HG03354 (cell line): ENCODE measurements at regions not wholly inside any gene's neighbourhood (a gene's known extent, or its start where the extent isn't known, plus 50 kb on each side); places are given as distances from the start of the nearest gene placed in this dataset.

Experiments used
- ATAC-seq: cut with Tn5 transposase; IDR thresholded peaks from one replicate; pipeline ENCODE4 v1.9.1; 2021; ENCODE audit warnings: mild to moderate bottlenecking; ENCODE audit not compliant: unreplicated experiment, poor library complexity, severe bottlenecking

- no peak for ATAC-seq
Measured at GRCh38 chr4:38189445-38189844, 229.2 kb downstream of the PTTG2 start.

DNA sequence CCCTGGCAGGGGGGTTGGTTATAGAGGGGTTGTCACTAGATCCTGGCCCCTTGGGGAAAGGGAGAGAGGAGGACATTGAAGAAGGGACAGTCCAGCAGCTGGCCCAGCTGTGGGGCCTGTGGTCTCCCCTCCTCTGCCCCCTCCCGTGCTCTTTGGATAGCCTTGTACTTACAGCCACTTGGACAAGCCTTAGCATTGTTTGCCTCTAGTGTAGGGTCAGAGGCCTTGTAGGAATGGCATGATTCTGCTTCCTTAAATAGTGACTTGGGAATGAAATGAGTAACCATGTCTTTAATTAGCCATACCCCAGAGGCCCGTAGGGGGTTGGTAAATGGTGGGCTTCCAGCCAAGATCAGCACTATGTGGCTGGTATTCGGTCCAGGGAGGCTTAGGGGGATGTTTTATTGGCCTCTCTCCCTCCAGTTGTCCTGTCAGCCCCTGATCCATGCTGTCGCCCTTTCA, 230.6 kb downstream of the PTTG2 start:
- no peak for ATAC-seq

GRCh38 chr4:38192516-38192915, 232.3 kb downstream of the PTTG2 start:
- no peak for ATAC-seq

- no peak for ATAC-seq
Measured at GRCh38 chr4:38193236-38193863, 233.2 kb downstream of the PTTG2 start.

DNA sequence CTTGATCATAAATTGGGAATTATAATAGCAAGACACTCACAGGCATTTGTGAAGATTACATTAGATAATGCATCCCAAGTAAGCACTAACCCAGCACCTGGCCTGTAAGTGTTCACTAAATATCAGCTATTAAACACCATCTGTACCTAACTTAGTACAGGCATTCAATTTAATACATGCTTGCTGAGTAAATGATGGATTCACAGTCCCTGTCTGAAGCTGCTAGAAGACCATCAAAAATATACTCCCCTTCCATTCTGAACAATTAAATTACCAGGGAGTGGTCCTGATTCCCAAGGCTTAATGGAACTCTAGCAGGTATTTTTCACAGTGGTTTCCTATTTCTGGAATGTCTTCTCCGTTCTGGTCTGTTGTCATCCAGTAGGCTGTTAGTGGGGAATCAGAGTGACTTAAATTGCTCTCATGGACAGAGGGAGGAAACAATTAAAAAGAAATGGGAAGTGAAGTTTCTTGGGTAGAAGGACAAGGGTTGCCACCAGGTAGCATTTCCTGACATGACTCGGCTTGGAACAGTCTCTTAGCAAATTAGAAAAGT, 233.9 kb downstream of the PTTG2 start:
- ATAC-seq: no peak

DNA sequence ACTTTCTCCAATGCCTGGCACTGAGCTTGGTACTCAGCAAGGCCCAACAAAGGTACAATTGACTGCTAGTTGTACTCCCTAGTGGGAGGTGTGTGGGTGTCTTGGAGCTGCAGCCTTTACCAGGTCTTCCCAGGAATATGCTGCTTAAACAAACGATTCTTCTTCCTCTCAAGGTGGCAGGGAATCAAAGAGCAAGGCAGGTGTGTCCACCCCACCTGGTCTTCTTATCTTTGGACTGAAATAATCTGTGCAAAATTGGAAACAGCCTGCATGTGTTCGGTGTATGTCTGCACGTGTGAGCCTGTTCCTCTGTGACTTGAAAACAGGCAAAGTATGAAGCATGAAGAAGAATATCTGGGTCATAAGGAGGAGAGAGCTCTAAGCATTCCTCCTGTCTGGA, 235.3 kb downstream of the PTTG2 start:
- no peak for ATAC-seq

DNA sequence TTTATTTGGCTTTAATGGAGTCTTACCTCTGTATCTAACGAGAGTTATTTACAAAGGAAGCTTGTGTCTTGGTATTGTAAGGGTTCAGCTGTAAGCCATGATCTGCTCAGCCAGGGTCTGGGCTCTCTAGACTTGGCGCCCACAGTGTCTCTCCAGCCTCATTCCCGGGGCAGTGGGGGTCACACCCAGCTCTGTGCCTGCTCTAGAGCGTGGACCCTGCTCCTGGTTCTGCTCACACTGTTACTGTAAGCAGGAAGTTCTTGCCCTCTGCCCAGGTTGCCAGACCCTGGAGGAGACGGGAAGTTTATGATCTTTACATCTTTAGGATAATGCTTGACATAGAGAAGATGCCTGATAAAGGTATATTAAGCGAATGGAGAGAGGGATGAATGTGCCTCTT, 235.7 kb downstream of the PTTG2 start:
- no peak for ATAC-seq

GRCh38 chr4:38202242-38202641, 242.0 kb downstream of the PTTG2 start:
- ATAC-seq: no peak

GRCh38 chr4:38203609-38204008, 243.4 kb downstream of the PTTG2 start:
- ATAC-seq: no peak

DNA sequence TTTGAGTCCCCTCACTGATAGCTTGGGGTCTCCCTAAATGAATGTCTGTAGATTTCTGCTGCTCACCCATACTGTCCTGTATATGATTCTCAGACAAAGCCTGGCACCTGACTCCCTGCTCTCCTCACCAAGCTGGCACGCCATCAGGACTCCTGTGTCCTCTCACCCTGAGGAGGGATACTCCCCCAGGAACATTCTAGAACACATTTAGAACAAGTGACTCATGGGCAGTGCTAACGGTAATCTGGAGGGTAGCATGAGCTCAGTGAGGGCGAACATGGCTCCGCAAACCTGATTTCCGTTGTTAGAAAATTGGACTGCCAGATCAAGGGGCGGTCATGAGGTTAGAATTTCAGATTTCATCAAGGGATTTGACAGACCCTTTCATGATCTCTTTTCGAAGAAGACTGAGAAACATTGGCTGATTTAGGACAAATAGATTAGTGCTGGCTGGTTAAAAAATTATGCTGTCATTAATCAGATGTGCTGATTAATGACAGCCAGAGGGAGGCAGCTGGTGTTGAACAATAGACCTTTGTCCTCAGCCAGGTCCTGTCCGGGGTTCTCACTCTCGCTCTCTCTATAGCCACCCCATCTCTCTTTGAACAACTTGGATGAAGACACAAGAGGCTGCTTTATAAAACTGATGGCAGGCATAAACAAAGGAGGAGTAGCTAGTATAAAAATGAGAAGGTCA, 244.3 kb downstream of the PTTG2 start:
- ATAC-seq: no peak

DNA sequence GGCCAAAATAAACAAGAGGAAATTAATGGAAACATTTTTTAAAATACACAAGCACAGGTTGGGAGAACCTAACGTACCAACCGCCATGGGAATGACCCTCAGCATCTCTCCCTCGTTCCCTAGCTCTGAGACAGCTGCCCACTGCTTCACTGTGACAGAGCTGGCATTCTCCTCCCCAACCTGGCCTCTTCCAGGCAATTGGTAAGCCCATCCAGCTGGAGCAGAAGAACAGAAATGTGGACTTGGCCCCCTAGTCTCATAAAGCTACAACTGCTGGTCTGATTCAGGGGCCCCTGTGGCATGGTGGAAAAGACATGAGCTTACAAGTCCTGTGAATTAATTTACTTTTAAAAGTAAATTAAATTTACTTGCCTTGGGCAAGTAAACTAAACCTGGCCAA, 245.1 kb downstream of the PTTG2 start:
- no peak for ATAC-seq

- ATAC-seq: no peak
Measured at GRCh38 chr4:38207110-38207457, 246.9 kb downstream of the PTTG2 start.

DNA sequence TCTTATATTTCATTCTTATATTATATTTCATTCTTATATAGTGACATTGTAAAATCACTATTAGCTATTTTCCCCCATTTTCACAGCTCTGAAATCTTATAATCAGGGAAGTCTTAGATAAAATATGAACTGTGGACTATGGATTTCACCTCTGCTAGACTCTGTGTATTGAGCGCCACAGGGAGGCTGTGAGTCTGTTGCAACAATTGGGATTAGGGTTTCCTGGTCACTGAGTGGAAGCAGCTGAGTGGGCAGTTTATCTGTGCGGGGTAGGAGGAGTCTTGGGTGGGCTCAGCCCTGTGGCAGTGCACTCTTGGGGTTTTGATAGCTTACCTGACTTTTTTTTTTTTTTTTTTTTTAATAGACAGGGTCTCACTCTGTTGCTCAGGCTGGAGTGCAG, 249.5 kb downstream of the PTTG2 start:
- ATAC-seq: no peak

- ATAC-seq: no peak
Measured at GRCh38 chr4:38210396-38211114, 250.4 kb downstream of the PTTG2 start.

DNA sequence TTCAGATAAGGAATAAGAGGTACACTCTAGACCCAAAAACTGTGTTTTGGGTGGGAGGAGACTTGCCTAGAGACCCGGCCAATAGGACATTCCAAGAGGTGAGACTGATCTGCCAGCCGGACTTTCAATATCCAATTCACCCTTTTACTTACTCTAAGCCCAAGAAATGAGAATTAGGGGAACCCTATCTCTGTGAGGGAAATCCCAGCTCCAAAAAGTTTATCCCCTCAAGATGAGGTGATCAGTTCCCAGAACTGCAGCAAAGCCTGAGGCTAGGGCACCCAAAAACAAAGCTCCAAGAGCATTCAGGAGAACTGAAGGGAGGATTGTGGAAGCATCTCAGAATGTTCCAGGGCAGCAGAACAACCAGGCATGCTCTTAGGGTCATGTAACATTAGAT, 251.7 kb downstream of the PTTG2 start:
- no peak for ATAC-seq

GRCh38 chr4:38213083-38213805, 253.0 kb downstream of the PTTG2 start:
- ATAC-seq: no peak

GRCh38 chr4:38222892-38223291, 262.7 kb downstream of the PTTG2 start:
- no peak for ATAC-seq

- no peak for ATAC-seq
Measured at GRCh38 chr4:38223306-38223705, 263.1 kb downstream of the PTTG2 start.

GRCh38 chr4:38223782-38224236, 263.6 kb downstream of the PTTG2 start:
- no peak for ATAC-seq

GRCh38 chr4:38224850-38225249, 264.7 kb downstream of the PTTG2 start:
- ATAC-seq: no peak
